T-helper 17 cell (primary cell): ENCODE measurements at regions not wholly inside any gene's neighbourhood (a gene's known extent, or its start where the extent isn't known, plus 50 kb on each side); places are given as distances from the start of the nearest gene placed in this dataset.

ENCODE experiments used
- ATAC-seq: fragments of 150-1000 bp; cut with Tn5 transposase; 2 replicates; pipeline ENCODE4 v1.10.0; 2021; ENCODE audit warnings: mild to moderate bottlenecking, moderate library complexity
- DNase-seq, 3 donors: peaks; one replicate each; pipeline versions ENCODE4 v3.0.0 to v3.0.0-alpha.2; 2020 to 2021
- H3K9me3 ChIP-seq: one replicate; pipeline ENCODE4 v1.7.0; 2013; ENCODE audit warnings: low read length, mild to moderate bottlenecking; ENCODE audit not compliant: control insufficient read depth, poor library complexity, severe bottlenecking
- H3K27ac Mint-ChIP-seq: one replicate; pipeline ENCODE4 v1.8.0; 2022; ENCODE audit warnings: mild to moderate bottlenecking, moderate library complexity, mixed read lengths
- H3K27me3 Mint-ChIP-seq: one replicate; pipeline ENCODE4 v1.8.0; 2022; ENCODE audit warnings: mixed read lengths
- H3K36me3 Mint-ChIP-seq: one replicate; pipeline ENCODE4 v1.8.0; 2022; ENCODE audit warnings: low read depth, mixed read lengths
- H3K4me1 Mint-ChIP-seq: one replicate; pipeline ENCODE4 v1.8.0; 2022; ENCODE audit warnings: mild to moderate bottlenecking, mixed read lengths
- H3K4me3 Mint-ChIP-seq: one replicate; pipeline ENCODE4 v1.8.0; 2022; ENCODE audit warnings: mild to moderate bottlenecking, moderate library complexity, mixed read lengths

DNA sequence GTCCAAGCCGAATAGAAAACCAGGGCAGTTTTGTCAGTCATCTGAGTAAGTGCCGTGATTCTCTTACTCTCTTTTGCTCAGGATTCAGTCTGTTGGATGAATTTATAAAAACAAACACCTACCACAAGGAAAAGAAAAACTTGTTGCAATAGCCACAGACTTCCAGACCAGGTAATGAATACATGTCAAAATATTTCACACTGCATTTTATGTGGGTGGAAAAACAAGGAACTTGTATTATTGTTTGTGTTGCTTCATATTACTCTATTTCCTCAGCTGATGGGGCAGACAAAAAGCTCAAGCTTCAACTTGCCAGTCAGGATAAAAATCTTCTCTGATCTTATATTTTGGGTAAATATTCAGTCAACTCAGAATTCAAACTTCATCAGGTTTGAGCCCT is 1125.7 kb downstream of the NLGN4Y start:
- no peak overlapping the region for H3K27ac Mint-ChIP-seq

DNA sequence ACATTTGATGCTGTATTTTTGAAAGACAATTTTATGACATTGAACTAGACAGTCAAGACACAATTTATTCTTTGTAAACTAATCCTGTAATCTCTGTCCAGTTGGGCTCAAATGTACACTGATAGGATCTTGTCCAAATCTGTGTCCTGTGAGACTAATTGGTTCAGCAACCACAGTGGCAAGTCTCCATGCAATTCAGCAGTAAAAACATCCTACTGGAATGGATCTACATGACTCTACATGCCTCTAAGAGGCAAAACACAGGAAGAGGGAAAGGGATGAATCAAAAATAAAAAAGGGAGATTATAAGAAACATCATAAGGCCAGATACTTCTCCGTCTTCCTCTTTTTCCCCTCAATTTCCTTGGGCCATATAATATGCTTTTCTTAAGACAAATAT is 1164.2 kb downstream of the NLGN4Y start:
- H3K4me3 Mint-ChIP-seq: no peak overlapping the region
- no peak for DNase-seq
- no peak for ATAC-seq
- no peaks in the 10 kb centered on the region for H3K36me3 Mint-ChIP-seq
- H3K4me1 Mint-ChIP-seq: no peaks in the 10 kb centered on the region
- no peaks in the 10 kb centered on the region for H3K27me3 Mint-ChIP-seq
- H3K9me3 ChIP-seq: no peaks in the 10 kb centered on the region
- no peak overlapping the region for H3K27ac Mint-ChIP-seq

More for the DNA sequence above, 1125.7 kb downstream of the NLGN4Y start:
- Mint-ChIP-seq H3K36me3 (no peaks in the 10 kb centered on the region), H3K4me1 (no peaks in the 10 kb centered on the region), H3K27me3 (no peaks in the 10 kb centered on the region), H3K4me3 (no peak overlapping the region)
- DNase-seq (no peak), ATAC-seq (no peak)
- H3K9me3 ChIP-seq: no peaks in the 10 kb centered on the region

GRCh38 chrY:15689994-15690393 is 1165.7 kb downstream of the NLGN4Y start:
- no peaks in the 10 kb centered on the region for H3K36me3 Mint-ChIP-seq
- no peak for DNase-seq
- ATAC-seq: no peak
- no peaks in the 10 kb centered on the region for H3K9me3 ChIP-seq
- no peak overlapping the region for H3K27ac Mint-ChIP-seq
- H3K27me3 Mint-ChIP-seq: no peaks in the 10 kb centered on the region
- H3K4me3 Mint-ChIP-seq: no peak overlapping the region
- no peaks in the 10 kb centered on the region for H3K4me1 Mint-ChIP-seq

GRCh38 chrY:15702131-15702530 is 1177.8 kb downstream of the NLGN4Y start:
- Mint-ChIP-seq H3K27ac (no peak overlapping the region), H3K4me1 (no peaks in the 10 kb centered on the region), H3K27me3 (no peaks in the 10 kb centered on the region), H3K36me3 (no peaks in the 10 kb centered on the region), H3K4me3 (no peak overlapping the region)
- H3K9me3 ChIP-seq: peaks cover 2% of the 10 kb centered on the region
- DNase-seq (no peak), ATAC-seq (no peak)

GRCh38 chrY:15704906-15705305 is 1180.6 kb downstream of the NLGN4Y start:
- H3K36me3 Mint-ChIP-seq: no peaks in the 10 kb centered on the region
- DNase-seq: no peak
- H3K9me3 ChIP-seq: peaks cover 2% of the 10 kb centered on the region
- no peak for ATAC-seq
- H3K4me3 Mint-ChIP-seq: no peak overlapping the region
- no peaks in the 10 kb centered on the region for H3K27me3 Mint-ChIP-seq
- H3K4me1 Mint-ChIP-seq: no peaks in the 10 kb centered on the region
- H3K27ac Mint-ChIP-seq: no peak overlapping the region

GRCh38 chrY:15749533-15750433 is 1225.5 kb downstream of the NLGN4Y start:
- no peak for ATAC-seq
- no peaks in the 10 kb centered on the region for H3K4me1 Mint-ChIP-seq
- no peak overlapping the region for H3K4me3 Mint-ChIP-seq
- H3K27me3 Mint-ChIP-seq: no peaks in the 10 kb centered on the region
- H3K9me3 ChIP-seq: no peaks in the 10 kb centered on the region
- H3K36me3 Mint-ChIP-seq: no peaks in the 10 kb centered on the region
- DNase-seq: no peak
- no peak overlapping the region for H3K27ac Mint-ChIP-seq

DNA sequence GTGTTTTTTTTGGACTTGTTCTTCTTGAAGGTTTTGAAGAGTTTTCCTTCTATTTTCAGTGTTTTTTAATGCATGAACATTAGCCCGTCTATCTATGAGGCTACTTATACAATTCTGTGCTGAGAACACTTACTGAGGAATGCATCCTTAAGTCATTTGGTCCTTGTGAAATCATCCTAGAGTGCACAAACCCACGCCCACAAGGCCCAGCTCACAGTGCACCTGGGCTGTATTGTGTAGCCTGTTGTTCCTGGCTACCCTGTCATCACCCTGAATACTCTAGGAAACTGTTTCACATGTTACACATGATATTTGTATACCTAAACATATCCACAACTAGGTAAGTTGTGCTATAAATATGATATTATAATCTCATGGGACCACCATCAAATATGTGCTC is 1226.7 kb downstream of the NLGN4Y start:
- no peaks in the 10 kb centered on the region for H3K36me3 Mint-ChIP-seq
- ATAC-seq (no peak), DNase-seq (no peak)
- no peak overlapping the region for H3K27ac Mint-ChIP-seq
- no peaks in the 10 kb centered on the region for H3K27me3 Mint-ChIP-seq
- no peaks in the 10 kb centered on the region for H3K4me1 Mint-ChIP-seq
- H3K9me3 ChIP-seq: no peaks in the 10 kb centered on the region
- no peak overlapping the region for H3K4me3 Mint-ChIP-seq

DNA sequence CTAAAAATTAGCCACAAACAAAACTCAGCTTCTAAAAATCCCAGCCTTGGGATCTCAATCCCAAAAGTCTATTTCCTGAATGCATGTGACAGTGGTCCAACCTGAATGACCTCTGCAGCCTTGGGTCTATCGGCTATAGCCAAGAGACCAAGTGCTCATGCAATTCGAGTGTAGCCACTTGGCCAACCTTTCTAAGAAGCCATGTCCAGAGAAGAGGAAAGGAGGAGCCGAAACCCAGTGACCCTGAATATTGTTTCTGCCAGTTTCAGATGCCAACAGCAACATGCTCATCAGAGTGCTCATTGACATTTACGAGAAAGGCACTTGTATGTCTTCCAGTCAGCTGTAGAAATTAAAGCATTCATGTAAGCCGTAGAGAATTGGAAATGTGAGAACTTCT is 1231.9 kb downstream of the NLGN4Y start:
- no peaks in the 10 kb centered on the region for H3K36me3 Mint-ChIP-seq
- H3K9me3 ChIP-seq: no peaks in the 10 kb centered on the region
- no peak overlapping the region for H3K27ac Mint-ChIP-seq
- ATAC-seq: no peak
- no peaks in the 10 kb centered on the region for H3K27me3 Mint-ChIP-seq
- no peaks in the 10 kb centered on the region for H3K4me1 Mint-ChIP-seq
- DNase-seq: no peak
- no peak overlapping the region for H3K4me3 Mint-ChIP-seq

DNA sequence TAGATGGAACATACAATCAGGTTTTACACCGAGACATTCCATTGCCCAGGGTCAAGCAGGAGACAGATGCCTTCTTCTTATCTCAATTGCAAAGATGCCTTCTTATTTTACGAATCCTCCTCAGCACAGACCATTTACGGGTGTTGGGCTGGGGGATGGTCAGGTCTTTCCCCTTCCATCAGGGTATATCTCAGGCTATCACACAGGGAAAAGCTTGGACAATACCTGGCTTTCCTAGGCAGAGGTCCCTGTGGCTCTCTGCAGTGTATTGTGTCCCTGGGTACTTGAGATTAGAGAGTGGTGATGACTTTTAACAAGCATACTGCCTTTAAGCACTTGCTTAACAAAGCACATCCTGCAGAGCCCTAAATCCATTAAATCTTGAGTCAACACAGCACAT is 1249.2 kb downstream of the NLGN4Y start:
- DNase-seq (no peak), ATAC-seq (no peak)
- Mint-ChIP-seq H3K36me3 (no peaks in the 10 kb centered on the region), H3K4me1 (no peaks in the 10 kb centered on the region), H3K27ac (no peak overlapping the region), H3K4me3 (no peak overlapping the region), H3K27me3 (no peaks in the 10 kb centered on the region)
- no peaks in the 10 kb centered on the region for H3K9me3 ChIP-seq

DNA sequence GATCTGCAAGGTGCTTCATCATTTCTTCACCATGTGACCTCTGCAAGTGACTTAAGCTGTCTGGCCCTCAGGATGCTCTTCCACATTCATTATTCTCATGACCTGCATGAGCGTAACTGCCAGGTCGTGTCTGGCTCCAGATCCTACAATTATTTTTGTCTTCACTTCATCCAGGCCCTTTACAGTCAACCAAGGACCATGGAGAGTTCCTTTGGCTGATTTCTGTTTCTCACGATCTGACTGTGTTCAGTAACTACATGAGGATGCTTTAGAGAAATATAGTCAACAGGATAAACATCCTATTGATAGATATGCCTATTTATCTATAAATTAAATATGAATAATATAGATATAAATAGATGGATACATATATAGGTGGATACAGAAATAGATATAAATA is 1251.6 kb downstream of the NLGN4Y start:
- no peaks in the 10 kb centered on the region for H3K9me3 ChIP-seq
- Mint-ChIP-seq H3K36me3 (no peaks in the 10 kb centered on the region), H3K27ac (no peak overlapping the region), H3K4me1 (no peaks in the 10 kb centered on the region), H3K4me3 (no peak overlapping the region), H3K27me3 (no peaks in the 10 kb centered on the region)
- DNase-seq: no peak
- ATAC-seq: no peak

DNA sequence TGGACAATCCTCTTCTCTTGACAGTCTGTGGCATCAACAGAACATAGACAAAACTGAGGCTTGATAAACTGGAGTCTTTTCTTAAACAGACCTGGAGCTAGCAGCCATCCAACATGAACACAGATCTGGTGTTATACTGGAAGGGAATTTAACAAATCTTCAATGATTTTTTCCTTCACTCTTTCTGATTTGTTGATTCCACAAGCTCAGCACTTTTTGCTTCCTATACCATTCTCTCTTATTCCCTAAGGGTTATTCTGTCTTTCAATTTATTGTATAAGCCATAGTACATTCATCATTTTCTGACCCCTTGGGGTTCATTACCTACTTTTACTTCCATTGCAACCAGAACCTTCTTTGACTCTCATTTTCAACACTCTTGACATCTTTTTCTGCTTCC is 1255.6 kb downstream of the NLGN4Y start:
- no peaks in the 10 kb centered on the region for H3K4me1 Mint-ChIP-seq

DNA sequence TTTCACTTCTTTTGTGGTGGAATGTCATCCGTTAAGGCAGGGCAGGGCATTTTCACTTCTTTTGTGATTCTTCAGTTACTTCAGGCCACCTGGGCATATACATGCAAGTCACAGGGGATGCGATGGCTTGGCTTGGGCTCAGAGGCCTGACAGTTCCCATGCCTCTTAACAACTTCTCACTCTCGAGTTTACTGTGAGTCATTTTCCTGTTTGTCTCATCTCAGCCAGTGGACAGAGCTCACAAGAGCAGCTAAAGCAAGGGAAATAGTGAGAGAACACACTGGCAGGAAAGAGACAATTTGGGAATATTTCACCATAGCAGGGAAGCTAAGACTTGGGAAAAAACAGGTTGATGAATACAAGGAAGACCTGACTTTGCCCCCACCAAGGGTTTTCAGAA is 1275.7 kb downstream of the NLGN4Y start:
- H3K4me3 Mint-ChIP-seq: no peak overlapping the region
- no peak overlapping the region for H3K27ac Mint-ChIP-seq
- DNase-seq (no peak), ATAC-seq (no peak)
- H3K9me3 ChIP-seq: no peaks in the 10 kb centered on the region
- H3K36me3 Mint-ChIP-seq: no peaks in the 10 kb centered on the region
- no peaks in the 10 kb centered on the region for H3K4me1 Mint-ChIP-seq
- no peaks in the 10 kb centered on the region for H3K27me3 Mint-ChIP-seq

More for the DNA sequence above, 1255.6 kb downstream of the NLGN4Y start:
- no peak for DNase-seq
- H3K36me3 Mint-ChIP-seq: no peaks in the 10 kb centered on the region
- no peak for ATAC-seq
- no peaks in the 10 kb centered on the region for H3K9me3 ChIP-seq
- H3K27ac Mint-ChIP-seq: no peak overlapping the region
- no peak overlapping the region for H3K4me3 Mint-ChIP-seq
- H3K27me3 Mint-ChIP-seq: no peaks in the 10 kb centered on the region

DNA sequence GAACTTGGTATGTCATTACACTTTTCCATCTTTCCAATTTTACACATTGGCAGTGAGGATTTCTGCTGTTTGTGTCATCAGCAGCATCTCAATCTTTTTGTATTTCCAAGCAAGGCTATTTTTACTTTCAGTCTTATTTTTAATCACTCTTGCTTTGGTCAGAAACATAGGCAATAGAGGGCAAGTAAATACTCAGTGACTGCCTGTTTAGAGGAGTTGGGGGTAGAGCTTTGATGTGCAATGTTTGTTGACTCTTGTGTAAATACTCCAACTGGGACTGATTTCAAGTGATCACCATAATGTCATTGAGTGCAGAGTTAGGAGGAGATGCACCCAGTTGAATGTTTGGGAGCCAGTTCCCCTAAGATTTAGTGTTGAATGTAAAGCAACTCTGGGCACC is 1281.7 kb downstream of the NLGN4Y start:
- no peak overlapping the region for H3K4me3 Mint-ChIP-seq
- no peaks in the 10 kb centered on the region for H3K4me1 Mint-ChIP-seq
- H3K27me3 Mint-ChIP-seq: no peaks in the 10 kb centered on the region
- no peaks in the 10 kb centered on the region for H3K36me3 Mint-ChIP-seq
- no peaks in the 10 kb centered on the region for H3K9me3 ChIP-seq
- no peak for ATAC-seq
- no peak for DNase-seq
- H3K27ac Mint-ChIP-seq: no peak overlapping the region

- H3K27me3 Mint-ChIP-seq: no peaks in the 10 kb centered on the region
- ATAC-seq (no peak), DNase-seq (no peak)
- no peak overlapping the region for H3K27ac Mint-ChIP-seq
- no peaks in the 10 kb centered on the region for H3K4me1 Mint-ChIP-seq
- no peak overlapping the region for H3K4me3 Mint-ChIP-seq
- no peaks in the 10 kb centered on the region for H3K36me3 Mint-ChIP-seq
- no peaks in the 10 kb centered on the region for H3K9me3 ChIP-seq
These were observed 1289.9 kb downstream of the NLGN4Y start for GRCh38 chrY:15814241-15814640.
